ENCODE measurements at regions not wholly inside any gene's neighbourhood (a gene's known extent, or its start where the extent isn't known, plus 50 kb on each side); places are given as distances from the start of the nearest gene placed in this dataset.

DNA sequence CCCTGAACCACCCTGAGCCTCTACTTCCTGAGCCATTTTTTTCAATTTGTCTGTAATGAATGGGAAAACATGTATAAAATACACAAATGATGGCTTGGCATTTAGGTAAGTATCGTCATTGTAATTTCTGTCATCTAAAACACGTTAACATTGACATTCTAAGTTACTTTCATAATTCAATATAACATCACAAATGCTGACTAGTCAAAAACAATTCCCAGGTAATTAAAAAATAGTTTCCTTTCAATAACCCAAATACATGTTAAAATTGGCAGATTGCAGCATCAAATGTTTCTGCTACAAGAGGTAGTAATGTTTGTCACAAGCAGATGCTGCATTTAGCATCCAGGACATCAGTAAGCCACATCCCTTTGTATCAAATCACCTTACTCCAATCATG is 776.4 kb downstream of the KCTD16 start:
- no peak for DNase-seq
- Histone ChIP-seq H3K27me3 (no peaks in the 10 kb centered on the region; the same call in 1 of the 2 replicates), H3K9me3 (no peaks in the 10 kb centered on the region), H3K36me3 (no peaks in the 10 kb centered on the region), H3K4me3 (no peak overlapping the region)

GRCh38 chr5:144945503-144945902 is 774.8 kb downstream of the KCTD16 start:
- DNase-seq = no peak

DNA sequence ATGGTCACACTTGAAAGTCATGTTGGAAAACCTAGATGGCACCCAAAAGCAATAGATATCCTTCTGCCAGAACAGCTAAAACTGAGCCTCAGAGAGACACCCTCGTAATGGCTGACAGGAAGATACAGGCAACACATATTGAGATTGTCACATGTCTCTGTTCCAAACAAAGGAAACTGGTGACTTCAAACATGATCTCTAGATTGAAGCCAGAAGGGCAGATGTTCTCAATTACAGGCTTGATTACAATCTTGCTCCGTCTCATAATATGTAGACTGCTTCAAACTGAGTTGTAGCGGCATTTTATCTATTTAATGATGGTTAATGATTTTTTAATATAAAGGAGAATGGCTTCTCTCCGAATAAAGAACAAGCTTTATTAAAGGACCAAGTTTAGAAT is 774.3 kb downstream of the KCTD16 start:
- Histone ChIP-seq H3K36me3 (no peaks in the 10 kb centered on the region), H3K4me3 (no peak overlapping the region), H3K9me3 (no peaks in the 10 kb centered on the region), H3K27me3 (no peaks in the 10 kb centered on the region; the same call in 1 of the 2 replicates)
- no peak for DNase-seq

More at GRCh38 chr5:144945503-144945902, 774.8 kb downstream of the KCTD16 start:
- H3K36me3 ChIP-seq = no peaks in the 10 kb centered on the region
- no peak overlapping the region for H3K4me3 ChIP-seq
- no peaks in the 10 kb centered on the region for H3K9me3 ChIP-seq
- no peaks in the 10 kb centered on the region; the same call in 1 of the 2 replicates for H3K27me3 ChIP-seq

DNA sequence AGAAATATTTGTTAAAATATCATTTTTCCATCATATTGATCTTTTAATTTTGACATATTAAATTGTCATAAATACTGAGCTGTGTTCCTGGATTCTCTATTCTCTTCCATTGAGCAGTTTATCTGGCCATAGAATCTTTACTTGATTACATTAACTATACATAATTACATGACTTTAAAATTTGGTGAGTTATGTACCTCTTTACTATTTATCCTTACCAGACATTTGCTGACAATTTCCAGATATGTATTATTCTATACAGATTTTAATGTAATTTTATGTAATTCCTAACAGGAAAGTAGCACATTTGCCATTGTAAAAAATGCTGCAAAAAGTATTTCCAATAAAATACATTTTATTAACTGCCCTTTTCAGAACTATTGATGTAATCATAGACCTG is 770.3 kb downstream of the KCTD16 start:
- Histone ChIP-seq H3K9me3 (no peaks in the 10 kb centered on the region), H3K27me3 (no peaks in the 10 kb centered on the region), H3K36me3 (no peaks in the 10 kb centered on the region), H3K4me3 (no peak overlapping the region)
- no peak for DNase-seq

GRCh38 chr5:144918371-144918770 is 747.7 kb downstream of the KCTD16 start:
- no peak for DNase-seq
- H3K27me3 ChIP-seq = no peaks in the 10 kb centered on the region
- H3K9me3 ChIP-seq = no peaks in the 10 kb centered on the region
- H3K36me3 ChIP-seq = no peaks in the 10 kb centered on the region
- no peak overlapping the region for H3K4me3 ChIP-seq

DNA sequence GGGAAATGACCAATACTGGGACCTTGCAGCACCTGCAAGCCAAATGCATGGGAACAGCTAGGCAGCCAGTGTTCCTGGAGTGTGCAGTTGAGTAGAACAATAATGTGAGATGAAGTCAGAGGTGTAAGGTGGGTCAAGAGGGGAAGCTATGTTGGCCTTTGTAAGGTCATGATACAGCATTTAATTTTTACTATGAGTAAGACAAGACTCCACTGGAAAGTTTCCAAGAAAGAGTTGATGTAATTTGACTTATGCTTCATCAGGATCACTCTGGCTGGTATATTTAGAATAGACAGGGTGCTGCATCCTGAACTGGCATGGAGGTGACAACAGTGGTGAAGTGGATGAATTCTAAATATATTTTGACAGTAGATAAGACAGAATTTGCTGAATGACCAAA is 744.8 kb downstream of the KCTD16 start:
- Histone ChIP-seq H3K36me3 (no peaks in the 10 kb centered on the region), H3K9me3 (no peaks in the 10 kb centered on the region), H3K27me3 (no peaks in the 10 kb centered on the region), H3K4me3 (no peak overlapping the region)
- DNase-seq = no peak

DNA sequence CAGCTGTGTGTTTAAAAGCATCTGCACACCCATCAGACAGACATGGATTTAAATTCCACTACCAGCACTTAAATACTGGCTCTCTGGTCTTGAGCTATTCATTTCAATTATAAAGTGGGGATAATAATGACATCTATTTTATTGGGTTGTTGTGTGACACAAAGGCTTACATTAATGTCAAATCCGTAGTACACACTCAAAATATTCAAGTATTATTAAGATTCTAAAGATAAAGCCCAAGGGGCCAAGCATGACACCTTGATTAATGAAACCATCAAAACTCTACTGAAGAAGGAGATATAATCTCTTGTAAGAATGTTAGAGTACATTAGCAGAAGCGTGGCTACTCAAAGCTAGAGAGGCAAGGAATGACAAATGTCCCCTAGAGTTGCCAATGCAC is 743.0 kb downstream of the KCTD16 start:
- DNase-seq = no peak
- no peaks in the 10 kb centered on the region for H3K9me3 ChIP-seq
- no peaks in the 10 kb centered on the region for H3K36me3 ChIP-seq
- no peaks in the 10 kb centered on the region for H3K27me3 ChIP-seq
- H3K4me3 ChIP-seq = no peak overlapping the region

DNA sequence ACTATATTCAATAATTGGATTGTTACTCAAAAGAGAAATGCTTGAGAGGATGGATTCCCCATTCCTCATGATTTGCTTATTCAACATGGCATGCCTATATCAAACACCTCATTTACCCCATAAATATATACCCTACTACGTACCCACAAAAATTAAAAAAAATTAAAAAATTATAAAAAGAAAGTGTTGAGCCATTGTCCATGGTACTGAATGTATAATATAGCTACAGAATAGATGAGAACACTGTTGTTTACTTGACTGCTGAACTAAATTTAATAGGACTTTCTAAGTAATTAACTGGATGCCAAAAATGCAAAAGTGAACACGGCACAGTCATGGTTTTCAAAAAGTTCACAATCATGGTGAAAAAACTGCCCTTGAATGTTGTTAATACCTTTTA is 725.8 kb downstream of the KCTD16 start:
- H3K27me3 ChIP-seq = peaks cover 8% of the 10 kb centered on the region; the same call in 1 of the 2 replicates
- no peak for DNase-seq
- H3K4me3 ChIP-seq = no peak overlapping the region
- H3K9me3 ChIP-seq = no peaks in the 10 kb centered on the region
- no peaks in the 10 kb centered on the region for H3K36me3 ChIP-seq

- no peaks in the 10 kb centered on the region for H3K9me3 ChIP-seq
- no peaks in the 10 kb centered on the region for H3K36me3 ChIP-seq
- 0 out of 2 replicates have a peak, but pooled peaks cover 2% of the 10 kb centered on the region for H3K27me3 ChIP-seq
- no peak for DNase-seq
- no peak overlapping the region for H3K4me3 ChIP-seq
Measured at GRCh38 chr5:144886668-144887067, 716.0 kb downstream of the KCTD16 start.

DNA sequence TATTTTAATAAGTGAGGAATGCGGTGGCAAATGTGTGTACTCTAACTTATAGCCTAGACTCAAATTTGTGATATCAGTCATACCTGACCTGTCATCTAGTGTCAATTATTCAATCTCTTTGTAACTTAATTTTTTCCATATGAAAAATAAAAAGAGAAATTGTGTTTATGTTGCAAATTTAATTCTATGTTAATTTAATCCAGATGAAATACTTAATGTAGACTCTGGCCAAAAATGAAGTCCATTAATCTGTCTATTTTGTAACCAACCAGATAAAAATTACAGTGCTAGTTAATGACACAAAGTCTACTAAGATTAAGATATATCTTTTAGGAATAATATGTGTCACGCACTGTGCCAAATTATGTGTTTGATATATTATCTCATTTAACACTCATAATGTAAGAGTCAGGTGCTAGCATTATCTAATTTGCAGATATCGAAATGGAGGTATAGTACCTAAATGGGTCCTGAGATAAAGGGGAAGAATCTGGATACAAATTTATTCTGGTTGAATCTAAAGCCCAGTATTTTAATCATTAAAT is 712.1 kb downstream of the KCTD16 start:
- DNase-seq = no peak
- no peak overlapping the region for H3K4me3 ChIP-seq
- H3K36me3 ChIP-seq = no peaks in the 10 kb centered on the region
- H3K27me3 ChIP-seq = no peaks in the 10 kb centered on the region
- H3K9me3 ChIP-seq = no peaks in the 10 kb centered on the region

DNA sequence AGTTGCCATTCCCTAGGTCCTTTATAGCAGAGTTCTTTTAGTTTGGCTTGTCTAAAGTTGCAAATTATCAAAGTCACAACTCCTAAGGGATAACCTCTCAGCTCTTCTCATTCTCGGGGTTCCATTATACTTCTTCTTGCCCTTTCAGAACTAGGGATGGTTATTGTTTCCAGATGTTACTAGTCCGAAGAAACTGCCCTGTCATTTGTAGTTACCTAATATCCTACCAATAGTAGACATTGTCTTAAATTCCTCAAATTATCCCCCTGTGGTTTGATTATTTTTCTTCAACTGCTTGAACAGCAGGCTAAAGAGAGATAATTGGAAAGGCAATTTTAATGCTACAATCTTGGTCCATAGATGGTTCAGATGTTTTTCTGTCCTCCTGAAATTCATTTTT is 709.8 kb downstream of the KCTD16 start:
- Histone ChIP-seq H3K9me3 (no peaks in the 10 kb centered on the region), H3K4me3 (no peak overlapping the region), H3K36me3 (no peaks in the 10 kb centered on the region), H3K27me3 (no peaks in the 10 kb centered on the region)
- no peak for DNase-seq

DNA sequence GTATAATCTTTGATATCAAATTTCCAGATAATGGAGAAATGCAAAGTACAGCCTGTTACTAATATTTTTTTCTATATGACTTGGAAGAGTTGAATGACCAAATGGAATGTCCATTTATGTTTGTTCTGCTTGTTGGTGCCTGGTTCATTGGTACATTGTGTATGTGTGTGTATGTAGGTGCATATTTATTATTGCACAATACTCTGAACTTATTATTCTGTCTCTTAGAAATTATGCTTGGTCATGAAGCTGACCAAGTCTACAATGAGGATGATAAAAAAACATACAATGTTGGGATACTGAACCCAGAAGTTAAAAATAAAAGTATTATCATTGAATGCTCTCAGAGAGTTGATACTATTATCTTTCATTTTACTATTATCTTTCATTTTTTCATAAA is 706.3 kb downstream of the KCTD16 start:
- no peak overlapping the region for H3K4me3 ChIP-seq

GRCh38 chr5:144873076-144873475 is 702.4 kb downstream of the KCTD16 start:
- Histone ChIP-seq H3K27me3 (no peaks in the 10 kb centered on the region), H3K36me3 (no peaks in the 10 kb centered on the region), H3K4me3 (no peak overlapping the region), H3K9me3 (no peaks in the 10 kb centered on the region)
- DNase-seq = no peak

More for the DNA sequence above, 706.3 kb downstream of the KCTD16 start:
- Histone ChIP-seq H3K9me3 (no peaks in the 10 kb centered on the region), H3K27me3 (no peaks in the 10 kb centered on the region), H3K36me3 (no peaks in the 10 kb centered on the region)
- no peak for DNase-seq

- Histone ChIP-seq H3K4me3 (no peak overlapping the region), H3K9me3 (no peaks in the 10 kb centered on the region), H3K27me3 (no peaks in the 10 kb centered on the region), H3K36me3 (no peaks in the 10 kb centered on the region)
- no peak for DNase-seq
Measured at GRCh38 chr5:144864118-144864517, 693.4 kb downstream of the KCTD16 start.

GRCh38 chr5:144857454-144857853 is 686.8 kb downstream of the KCTD16 start:
- no peak for DNase-seq
- no peak overlapping the region for H3K4me3 ChIP-seq
- no peaks in the 10 kb centered on the region for H3K9me3 ChIP-seq
- 0 out of 2 replicates have a peak, but pooled peaks cover 3% of the 10 kb centered on the region for H3K27me3 ChIP-seq
- H3K36me3 ChIP-seq = no peaks in the 10 kb centered on the region

DNA sequence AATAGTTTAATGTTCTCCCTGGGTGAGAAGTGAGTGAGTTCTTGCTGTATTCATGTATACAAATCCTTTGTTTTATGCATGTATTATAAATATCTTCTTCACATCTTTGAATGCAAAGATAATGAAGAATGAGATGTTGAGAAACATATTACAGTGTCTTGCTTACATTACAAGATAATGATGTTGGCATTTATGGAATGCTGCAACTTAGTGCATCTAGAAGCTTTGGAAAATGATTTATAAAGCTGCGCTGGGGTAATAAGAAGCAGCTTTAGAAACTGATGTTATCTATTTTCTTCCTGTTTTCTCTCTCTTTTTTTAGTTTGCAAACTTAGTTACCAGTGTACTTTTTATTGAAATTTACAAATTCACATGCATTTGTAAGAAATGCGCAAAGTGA is 673.4 kb downstream of the KCTD16 start:
- H3K4me3 ChIP-seq = no peak overlapping the region
- H3K27me3 ChIP-seq = 0 out of 2 replicates have a peak, but pooled peaks cover 3% of the 10 kb centered on the region
- H3K36me3 ChIP-seq = no peaks in the 10 kb centered on the region
- peaks cover 4% of the 10 kb centered on the region for H3K9me3 ChIP-seq
- DNase-seq = no peak

GRCh38 chr5:144832416-144832815 is 661.7 kb downstream of the KCTD16 start:
- DNase-seq = no peak
- Histone ChIP-seq H3K36me3 (no peaks in the 10 kb centered on the region), H3K9me3 (no peaks in the 10 kb centered on the region), H3K4me3 (no peak overlapping the region), H3K27me3 (no peaks in the 10 kb centered on the region)

DNA sequence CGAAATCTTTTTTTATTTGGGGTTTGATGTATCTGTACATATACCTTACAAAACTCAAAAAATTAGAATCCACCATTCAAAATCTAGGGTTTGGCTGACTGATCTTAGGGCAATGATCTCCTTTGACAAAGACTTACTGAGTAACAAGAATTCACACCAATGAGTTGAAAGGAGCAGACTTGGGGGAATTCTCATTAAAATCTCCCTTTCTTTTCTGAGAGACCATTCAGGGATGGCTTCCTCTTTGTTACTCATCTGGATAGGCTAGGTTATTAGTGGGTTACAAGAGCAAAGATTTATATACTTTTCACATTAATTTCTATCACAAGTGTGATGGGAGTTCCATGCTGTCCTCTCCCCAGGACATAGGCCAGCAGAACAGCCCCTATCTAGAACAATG is 661.0 kb downstream of the KCTD16 start:
- Histone ChIP-seq H3K9me3 (peaks cover 2% of the 10 kb centered on the region; the same call in 1 of the 2 replicates), H3K27me3 (no peaks in the 10 kb centered on the region), H3K4me3 (no peak overlapping the region), H3K36me3 (no peaks in the 10 kb centered on the region)
- no peak for DNase-seq

- no peaks in the 10 kb centered on the region for H3K36me3 ChIP-seq
- no peak overlapping the region for H3K4me3 ChIP-seq
- H3K9me3 ChIP-seq = peaks cover 5% of the 10 kb centered on the region; the same call in 1 of the 2 replicates
- no peak for DNase-seq
- H3K27me3 ChIP-seq = no peaks in the 10 kb centered on the region
Measured at GRCh38 chr5:144822503-144822902, 651.8 kb downstream of the KCTD16 start.

Measured in MG63 (cell line).